Stomach (tissue), 4 donors: ENCODE measurements at regions not wholly inside any gene's neighbourhood (a gene's known extent, or its start where the extent isn't known, plus 50 kb on each side); places are given as distances from the start of the nearest gene placed in this dataset.

ENCODE experiments used
- POLR2A ChIP-seq, 4 donors: fragments of 450-650 bp; IDR thresholded peaks; one replicate each; pipeline ENCODE4 v1.6.1; 2016; ENCODE audit warnings: antibody characterized with exemption in 4 of 4, control low read depth in 2 of 4, mild to moderate bottlenecking in 1 of 4, moderate library complexity in 1 of 4
- TF ChIP-seq, protein P1 (sequence below), 7 experiments: fragments of 450-650 bp in 4 of 7; fragments of 200-600 bp in 3 of 7; sonication (generic) in 3 of 7; IDR thresholded peaks; one replicate each; pipeline ENCODE4 v1.5.1; 2016 to 2019; ENCODE audit warnings: antibody characterized with exemption in 7 of 7, control low read depth in 2 of 7, mild to moderate bottlenecking in 1 of 7

DNA sequence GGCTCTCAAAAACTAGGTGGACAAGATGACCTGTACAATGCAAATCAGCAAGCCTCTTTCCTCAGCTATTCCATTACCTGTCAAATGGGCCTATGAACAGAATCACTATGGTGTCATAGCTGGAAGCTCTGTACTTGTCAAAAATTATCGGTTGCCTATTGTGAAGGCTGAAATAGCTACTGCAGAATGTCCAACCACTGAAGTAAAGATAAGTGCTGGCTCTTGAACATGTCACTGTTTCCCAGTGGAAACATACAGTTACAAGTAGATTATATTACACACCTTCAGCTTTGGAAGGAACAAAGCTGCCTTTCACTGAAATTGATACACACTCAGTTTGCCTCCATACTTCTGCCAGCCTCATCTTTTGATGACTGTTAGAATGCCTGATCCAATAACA, 55.5 kb upstream of the PCDH9 start:
- TF ChIP-seq, protein P1, sequence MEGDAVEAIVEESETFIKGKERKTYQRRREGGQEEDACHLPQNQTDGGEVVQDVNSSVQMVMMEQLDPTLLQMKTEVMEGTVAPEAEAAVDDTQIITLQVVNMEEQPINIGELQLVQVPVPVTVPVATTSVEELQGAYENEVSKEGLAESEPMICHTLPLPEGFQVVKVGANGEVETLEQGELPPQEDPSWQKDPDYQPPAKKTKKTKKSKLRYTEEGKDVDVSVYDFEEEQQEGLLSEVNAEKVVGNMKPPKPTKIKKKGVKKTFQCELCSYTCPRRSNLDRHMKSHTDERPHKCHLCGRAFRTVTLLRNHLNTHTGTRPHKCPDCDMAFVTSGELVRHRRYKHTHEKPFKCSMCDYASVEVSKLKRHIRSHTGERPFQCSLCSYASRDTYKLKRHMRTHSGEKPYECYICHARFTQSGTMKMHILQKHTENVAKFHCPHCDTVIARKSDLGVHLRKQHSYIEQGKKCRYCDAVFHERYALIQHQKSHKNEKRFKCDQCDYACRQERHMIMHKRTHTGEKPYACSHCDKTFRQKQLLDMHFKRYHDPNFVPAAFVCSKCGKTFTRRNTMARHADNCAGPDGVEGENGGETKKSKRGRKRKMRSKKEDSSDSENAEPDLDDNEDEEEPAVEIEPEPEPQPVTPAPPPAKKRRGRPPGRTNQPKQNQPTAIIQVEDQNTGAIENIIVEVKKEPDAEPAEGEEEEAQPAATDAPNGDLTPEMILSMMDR (IDR thresholded peaks at IDR 0.05) = no peak
- no peak for TF ChIP-seq POLR2A (IDR thresholded peaks at IDR 0.05)
